HT-29 (cell line): ENCODE measurements at regions not wholly inside any gene's neighbourhood (a gene's known extent, or its start where the extent isn't known, plus 50 kb on each side); places are given as distances from the start of the nearest gene placed in this dataset.

Source experiments
- DNase-seq: peaks from one replicate; pipeline ENCODE4 v3.0.0-alpha.2; 2015; ENCODE audit warnings: low spot score

DNA sequence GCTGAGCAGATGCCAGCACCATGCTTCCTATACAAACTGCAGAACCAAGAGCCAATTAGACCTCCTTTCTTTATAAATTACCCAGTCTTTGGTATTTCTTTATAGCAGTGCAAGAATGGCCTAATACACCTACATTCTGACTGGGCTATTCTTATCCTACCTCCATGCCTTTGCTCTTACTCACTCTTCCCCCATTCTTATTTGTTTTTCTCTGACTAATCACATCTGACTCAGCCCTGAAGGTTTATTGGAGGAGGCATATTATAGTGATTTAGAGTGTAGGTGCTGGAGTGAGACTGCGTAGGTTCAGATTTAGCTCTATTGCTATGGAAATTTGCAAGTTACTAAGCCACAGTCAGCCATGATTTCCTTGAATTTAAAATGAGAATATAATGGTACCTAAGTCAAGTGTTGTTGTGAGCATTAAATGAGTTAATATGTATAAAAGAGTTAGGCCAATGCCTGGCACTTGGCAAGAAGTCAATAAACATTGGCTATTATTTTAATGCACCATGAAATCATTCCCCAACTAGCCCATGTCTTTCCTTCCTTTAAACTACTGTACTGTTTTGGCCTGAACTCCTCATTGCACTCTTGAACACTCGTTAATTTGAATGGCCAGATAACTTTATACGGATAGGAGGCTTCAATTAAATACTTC, 531.2 kb upstream of the ZNF608 start:
- DNase-seq: peak; percentile 84

DNA sequence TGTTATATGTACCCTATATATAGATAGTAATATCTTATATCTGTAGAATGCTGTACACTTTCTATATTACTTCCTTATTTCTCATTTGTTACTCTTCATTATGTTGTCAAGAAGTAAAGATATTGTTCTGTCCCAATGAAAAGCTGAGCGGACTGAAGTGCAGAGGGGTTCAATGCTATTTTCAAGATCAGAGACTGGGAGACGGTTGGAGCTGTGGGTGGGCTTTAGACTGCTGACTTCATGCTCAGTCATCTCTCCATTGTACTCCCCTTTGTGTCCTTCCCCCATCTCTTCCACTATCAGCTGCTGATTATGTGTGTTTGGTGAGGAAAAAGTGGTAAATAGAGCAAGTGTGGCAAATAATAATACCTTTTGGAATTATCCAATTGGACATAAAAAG, 532.3 kb upstream of the ZNF608 start:
- DNase-seq: no peak

DNA sequence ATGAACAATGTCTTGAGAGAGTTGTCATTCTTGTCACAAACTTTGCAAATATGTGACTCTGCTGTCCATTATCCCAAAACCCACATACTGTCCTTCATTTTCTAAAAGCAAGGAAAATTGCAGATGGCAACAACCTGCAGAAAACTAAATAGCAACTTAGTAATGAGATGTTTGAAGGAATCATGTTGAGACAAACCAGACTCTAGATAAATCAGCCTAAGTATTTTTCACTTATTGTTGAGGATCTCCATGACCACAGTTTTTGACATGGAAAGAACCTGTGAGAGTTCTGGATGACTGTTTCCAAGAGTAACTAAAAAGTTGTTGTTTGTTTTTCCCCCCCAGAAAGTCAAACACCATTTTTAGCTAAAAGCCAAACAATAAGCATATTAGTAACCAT, 535.2 kb upstream of the ZNF608 start:
- DNase-seq: no peak

DNA sequence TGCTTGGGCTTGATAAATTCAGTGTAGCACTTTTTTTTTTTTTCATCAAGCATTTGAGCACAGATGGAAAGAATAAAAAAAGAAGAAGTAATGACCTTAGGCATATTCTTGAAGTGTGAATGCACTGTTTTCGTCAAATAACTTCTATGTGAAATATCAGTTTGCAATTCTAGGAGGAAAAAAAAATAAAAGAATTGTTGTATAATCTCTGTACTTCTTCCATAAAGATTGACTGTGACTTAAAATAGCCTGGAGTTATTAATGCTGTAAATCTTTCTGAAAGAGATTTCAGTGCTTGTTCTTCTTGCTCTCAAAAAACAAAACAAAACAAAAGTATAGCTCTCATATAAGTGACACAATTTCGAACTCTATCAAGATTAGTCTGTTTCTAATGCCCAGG, 536.9 kb upstream of the ZNF608 start:
- DNase-seq: no peak

DNA sequence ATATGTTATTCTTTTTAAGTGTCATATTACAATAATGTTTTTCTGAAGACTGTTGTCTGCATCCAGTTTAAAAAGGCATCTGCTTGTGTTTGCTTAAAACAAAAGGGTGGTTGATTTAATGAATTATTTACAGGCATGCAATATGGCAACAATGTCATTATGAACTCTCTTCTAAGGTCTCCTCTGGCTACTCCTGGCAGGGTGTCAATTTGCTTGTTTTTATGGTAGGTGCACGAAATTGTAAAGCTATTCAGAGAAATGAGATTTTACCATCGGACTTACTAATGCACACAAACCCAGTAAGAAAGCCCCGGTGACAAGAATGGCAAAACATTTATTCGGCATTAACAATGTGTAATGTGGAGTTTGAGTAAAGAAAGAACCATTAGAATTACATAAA, 539.8 kb upstream of the ZNF608 start:
- DNase-seq: peak; percentile 2

DNA sequence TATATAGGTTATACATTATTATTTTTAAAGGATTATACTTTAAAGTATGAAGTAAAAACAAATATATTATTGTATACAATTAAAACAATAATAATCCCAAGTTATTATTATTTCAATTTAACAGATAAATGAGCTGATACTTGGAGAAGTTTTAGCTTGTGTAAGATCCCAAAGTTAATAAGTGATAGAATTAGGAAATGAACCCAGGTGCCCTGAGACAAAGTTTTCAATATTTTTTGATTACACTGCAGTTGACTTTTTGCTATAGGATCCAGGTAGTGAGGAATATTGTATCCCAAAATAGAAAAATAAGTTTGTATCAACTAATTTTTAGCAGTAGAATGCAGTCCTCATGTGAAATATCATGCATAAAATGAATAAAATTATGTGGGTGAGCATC, 543.2 kb upstream of the ZNF608 start:
- DNase-seq: no peak

DNA sequence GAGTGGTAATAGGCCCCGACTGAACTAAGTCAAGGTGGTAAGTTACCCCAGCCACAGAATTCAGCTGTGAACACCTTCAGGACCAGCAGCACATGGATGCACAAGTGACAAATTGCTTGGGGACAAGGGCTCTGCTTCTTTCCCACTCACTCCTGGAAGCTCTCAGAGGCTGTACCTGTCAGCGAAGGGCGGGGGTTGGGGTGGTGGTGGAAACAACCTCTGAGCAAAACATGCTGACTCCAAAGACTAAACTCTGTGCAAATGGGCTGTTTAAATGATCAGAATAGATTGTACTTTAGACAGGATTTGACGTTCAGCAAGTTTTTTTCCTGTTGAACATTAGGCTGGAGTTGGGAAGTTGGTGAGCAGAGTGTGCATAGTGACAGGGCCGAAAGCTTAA, 544.5 kb upstream of the ZNF608 start:
- DNase-seq: no peak

DNA sequence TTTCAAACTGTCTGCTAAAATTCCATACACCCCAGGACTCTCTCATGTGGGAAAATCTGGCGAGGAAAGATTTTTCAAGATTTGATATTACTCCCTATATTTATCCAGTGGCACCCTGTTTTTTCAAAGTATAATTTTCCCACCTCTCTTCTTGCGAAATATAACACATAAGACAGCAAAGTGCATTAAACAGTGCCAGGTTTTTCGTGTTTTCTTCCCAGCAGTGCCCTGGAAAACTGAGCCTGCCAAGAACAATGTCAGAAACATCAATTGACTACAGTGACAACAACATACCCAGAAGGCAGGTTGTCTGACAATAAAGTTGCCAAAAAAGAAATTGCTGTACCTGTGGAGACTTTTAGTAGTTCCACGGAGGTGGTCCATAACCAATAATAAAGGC, 545.0 kb upstream of the ZNF608 start:
- DNase-seq: no peak

DNA sequence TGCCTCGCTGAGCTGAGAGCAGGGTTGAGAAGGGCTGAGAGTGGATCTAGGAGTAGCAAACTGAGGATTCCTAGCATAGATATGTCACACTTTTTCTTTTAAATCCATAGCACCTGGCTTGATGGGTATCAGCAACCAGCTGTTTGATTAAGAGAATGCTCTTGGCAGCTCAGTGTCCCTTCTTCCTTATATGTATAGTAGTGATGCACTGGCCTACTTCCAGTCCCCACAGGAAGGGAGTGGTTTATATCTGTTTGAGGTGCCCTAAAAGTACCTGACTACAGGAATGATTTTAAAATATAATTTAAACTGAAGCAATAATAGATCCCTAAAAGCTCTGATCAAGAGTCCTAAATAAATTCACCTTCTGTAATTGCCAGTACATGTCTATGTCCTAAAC, 546.8 kb upstream of the ZNF608 start:
- DNase-seq: no peak

DNA sequence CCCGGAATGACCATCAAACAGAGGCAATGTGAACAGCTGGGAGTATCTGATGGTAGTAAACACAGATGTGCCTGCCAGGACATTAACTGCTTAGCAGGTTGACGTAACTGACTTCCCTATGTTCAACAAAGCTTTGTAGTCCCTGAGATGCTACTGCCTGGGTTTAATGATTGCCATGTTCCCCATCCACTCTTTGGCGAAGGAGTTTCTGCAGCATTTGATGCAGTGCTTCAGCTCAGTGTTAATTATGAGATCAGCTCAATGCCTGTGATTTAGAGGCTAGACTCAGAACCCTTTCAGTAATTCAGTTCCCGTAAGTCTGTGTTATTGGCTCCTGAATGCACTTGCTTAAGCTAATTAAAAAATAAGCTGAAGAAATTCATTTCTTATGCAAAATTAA, 547.3 kb upstream of the ZNF608 start:
- no peak for DNase-seq

DNA sequence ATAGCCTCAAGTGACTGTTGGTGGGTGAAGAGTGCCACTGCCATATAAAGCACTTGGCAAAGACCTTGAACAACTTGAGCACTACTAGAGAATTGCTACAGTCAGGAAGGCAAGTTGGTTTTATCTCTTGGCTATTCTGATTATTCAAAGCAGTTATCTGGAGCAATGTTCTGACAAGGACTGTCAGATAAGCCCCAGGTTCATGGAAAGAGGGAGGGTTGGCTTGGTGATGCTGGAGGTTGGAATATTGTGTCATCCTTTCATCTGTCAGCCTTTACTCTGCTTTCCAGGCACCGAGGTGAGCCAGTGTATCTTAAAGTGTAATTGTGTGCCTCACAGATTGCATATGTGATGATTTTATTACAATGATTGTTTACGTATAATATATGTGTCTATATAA, 548.4 kb upstream of the ZNF608 start:
- no peak for DNase-seq

DNA sequence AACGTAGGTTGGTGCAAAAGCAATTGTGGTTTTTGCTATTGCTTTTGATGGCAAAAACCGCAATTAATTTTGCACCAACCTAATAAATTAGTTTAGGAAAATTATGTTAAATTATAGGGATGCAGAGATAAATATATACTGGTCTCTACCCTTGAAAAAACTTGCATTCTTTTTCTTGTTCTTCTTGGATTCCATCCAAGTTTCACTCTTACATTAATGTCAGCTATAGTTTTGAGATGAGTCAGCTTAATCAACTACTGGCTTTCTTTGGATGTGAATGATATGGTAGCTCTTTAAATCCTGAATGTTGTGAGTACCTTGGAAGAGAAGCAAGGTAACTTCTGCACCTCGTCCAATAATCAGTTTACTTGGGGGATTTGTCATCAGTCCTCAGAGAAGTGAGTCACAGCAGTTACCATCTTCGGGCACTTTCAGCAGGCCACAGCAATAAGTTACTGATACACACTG, 549.0 kb upstream of the ZNF608 start:
- peak; percentile 22 for DNase-seq

DNA sequence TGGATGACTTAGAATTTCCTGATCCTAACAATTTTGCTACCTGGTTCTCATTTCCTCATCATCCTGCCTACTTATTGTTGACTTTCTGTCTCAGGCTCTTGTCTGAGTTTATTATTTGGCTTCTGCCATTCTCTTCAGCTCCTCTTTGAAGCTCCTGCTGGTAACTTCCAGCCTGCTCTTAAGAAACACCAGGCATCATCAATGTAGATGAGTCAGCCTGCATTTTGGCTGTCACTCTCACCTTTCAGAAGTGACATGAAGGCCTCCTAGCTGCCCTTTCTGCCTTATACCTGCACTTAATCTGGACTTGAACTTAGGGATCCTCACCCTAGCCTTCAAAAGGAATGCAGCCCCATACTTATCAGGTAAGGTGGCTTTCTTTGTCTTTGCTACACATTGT, 551.8 kb upstream of the ZNF608 start:
- peak; percentile 9 for DNase-seq

DNA sequence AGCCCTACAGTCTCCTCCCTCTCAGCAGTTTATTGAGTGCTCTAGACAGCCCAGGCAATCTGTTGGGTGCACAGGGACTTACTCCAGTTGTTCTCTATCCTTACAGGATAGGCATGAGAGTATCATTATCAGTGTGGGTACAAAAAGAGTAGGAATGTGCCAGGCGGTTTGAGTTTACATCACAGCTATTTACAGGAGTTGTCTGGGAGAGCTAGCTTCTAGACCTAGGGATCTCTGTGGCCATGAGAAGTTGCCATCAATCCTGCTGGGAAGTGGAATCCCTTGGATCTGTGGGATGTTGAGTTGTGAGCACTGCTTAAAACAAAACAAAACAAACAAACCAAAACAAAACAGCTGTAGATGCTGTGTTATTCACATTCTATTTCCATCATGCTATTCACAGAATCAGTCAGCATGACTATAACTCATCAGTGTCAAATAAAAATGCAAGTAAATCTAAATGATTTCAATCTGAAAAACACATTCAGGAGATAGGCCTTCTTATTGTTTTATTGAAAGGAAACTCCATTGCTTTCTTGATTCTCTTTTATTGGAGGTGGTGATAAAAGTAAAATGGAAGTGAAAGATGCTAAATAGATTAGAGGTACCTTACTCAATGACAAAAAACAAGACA, 552.4 kb upstream of the ZNF608 start:
- DNase-seq: no peak

DNA sequence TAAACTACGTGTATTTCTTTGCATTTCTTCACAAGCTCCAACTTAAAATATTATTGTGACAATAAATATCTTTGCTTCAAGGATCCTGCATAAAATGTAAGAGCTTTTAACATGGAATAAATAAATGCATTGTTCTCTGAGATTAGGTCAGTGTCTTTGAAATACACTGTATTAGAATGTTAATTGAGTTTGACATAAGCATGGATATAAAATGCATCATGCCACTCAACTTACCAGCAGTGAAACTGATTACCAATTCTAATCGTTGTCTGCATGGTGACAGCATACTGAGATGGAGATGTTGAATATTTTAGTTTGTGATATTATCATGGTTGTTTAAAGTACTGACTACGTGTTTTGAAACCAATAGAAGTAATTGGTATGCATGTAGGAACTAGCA, 555.3 kb upstream of the ZNF608 start:
- no peak for DNase-seq

DNA sequence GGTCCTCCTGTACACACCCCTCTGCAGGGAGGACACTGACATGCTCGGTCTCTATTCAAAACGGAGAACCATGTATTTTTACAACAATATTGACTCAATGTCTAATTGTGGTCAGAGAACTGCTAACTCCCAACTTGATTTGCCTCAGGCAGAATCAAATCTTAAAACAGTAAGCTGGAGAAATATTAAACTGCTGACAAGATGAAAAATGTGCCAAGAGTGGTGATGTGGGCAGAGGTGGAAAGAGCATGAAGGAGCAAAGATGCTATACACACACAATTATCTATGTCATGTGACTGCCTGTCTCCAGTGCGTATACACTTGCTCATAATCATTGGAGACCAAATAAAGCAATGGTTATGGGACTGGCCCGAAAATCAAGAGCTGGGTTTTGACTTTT, 556.1 kb upstream of the ZNF608 start:
- DNase-seq: no peak

DNA sequence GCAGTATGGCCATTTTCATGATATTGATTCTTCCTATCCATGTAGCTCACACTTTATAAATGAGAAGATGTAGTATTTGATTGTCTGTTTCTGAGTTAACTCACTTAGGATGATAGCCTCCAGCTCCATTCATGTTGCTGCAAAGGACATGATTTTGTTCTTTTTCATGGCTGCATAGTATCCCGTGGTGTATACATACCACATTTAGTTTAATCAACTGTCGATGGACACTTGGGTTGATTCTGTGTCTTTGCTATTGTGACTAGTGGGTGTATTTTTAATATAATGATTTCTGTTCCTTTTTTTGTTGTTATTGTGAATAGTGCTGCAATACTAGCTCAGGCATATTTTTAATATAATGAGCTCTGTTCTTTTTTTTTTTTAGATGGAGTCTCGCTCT, 560.3 kb upstream of the ZNF608 start:
- DNase-seq: no peak

DNA sequence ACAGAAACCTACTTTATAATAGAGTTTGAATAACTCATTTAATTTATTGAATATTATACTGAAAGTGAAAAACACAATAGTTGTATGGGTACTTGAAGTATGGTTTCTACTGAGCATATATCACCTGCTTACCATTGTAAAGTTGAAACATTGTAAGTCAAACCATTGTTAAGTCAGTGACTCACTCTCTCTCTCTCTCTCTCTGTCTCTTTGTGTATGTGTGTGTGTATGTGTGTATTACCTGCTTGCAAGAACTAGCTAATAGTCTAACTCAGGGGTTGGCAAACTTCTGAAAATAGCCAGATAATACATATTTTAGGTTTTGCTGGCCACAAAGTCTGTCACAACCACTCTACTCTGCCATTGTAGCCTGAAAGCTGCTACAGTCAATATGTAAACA, 564.3 kb upstream of the ZNF608 start:
- DNase-seq: no peak

DNA sequence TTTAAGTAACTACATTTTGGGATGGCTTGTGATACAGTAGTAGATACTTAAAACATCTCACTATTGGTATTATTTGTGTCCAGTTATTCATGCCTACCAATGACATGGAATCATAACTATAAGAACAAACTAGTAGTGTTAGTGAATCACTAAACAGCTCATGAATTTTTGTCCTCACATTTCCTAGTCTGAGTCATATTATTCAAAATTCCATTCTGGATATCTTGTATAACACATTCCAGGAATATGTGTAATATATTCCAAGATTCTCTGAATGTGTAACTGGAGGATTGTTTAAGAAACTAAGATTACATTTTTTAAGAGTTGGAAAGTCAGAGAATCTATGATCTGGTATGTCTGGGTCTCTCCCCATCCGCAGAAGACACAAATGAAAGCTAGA, 565.3 kb upstream of the ZNF608 start:
- no peak for DNase-seq

DNA sequence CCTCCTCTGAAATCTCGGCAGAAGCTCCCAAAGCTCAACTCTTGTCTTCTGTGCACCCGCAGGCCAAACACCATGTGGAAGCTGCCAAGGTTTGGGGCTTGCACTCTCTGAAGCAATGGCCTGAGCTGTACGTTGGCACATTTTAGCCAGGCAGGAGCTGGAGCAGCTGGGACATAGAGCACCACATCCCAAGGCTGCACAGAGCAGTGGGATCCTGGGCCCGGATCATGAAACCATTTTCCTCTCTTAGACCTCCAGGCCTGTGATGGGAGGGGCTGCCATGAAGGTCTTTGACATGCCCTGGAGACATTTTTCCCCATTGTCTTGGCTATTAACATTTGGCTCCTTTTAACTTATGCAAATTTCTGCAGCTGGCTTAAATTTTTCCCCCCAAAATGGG, 567.1 kb upstream of the ZNF608 start:
- no peak for DNase-seq

DNA sequence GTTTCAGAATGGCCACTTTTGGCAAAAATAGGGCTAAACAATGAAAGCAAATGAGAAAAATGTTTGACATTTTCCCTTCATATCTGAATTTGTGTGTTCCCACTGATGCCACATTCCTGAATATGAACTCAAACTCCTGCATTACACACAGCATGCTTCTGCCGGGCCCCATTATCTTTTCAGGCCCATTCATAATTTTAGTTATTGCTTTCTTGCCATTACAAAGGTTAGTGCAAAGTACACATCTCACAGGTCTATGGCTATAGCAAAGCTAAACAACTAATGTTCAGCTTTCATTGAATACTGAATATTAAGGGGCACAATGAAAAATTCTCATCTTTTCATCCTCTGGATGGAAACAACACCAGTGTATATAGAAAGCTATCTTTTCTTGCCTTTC, 568.9 kb upstream of the ZNF608 start:
- DNase-seq: no peak

DNA sequence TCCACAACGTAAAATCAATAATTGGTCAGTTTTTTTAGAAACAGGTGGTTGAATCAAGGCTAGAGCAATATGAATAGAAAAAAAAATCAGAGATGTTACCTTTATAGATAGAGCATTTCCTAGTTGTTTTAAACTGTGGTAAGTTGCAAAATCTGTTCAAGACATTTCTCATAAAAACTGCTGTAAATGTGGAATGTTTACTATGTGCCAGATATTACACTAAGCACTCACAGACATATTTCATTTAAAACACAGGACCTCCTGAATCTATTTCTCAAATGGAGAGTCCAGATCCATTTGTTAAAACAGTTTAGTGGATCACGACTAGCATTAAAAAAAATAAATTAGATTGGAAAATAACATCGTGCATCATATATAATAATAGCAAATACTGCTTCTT, 570.0 kb upstream of the ZNF608 start:
- peak; percentile 4 for DNase-seq

DNA sequence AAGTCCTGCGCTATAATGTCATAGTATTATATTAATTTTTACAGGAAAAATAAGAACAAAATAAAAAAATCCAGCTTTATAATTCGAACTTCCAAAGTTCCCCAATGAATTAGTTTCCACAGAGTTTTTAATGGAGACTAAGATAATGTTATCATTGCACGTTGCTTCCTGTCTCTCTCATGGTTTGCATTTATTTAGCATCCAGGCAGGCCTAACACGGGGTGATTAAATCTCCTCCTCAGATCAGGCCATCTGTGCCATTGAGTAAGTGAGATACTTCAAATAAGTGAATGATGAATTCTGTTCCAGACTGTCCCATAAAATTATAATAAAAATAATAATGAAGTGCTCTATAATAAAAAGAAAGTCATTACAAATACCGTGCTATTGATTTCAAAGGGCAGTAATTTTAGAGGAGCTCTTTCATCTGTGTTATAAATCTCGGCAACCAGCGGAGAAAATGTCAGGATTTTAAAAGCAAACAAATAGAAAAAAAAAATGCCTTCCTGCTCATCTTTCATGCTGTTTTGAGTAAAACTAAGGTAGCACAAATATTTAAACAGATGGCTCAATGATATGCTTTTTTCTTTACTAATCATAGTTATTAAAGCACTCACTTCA, 570.6 kb upstream of the ZNF608 start:
- DNase-seq: peak; percentile 45
